BJ (cell line): ENCODE measurements at regions not wholly inside any gene's neighbourhood (a gene's known extent, or its start where the extent isn't known, plus 50 kb on each side); places are given as distances from the start of the nearest gene placed in this dataset.

Experiments used
- CTCF ChIA-PET: fragments of 350-600 bp; formaldehyde crosslinking; extraction: SDS; loops from one replicate; lab custom pipeline; 2021; ENCODE audit warnings: antibody characterized with exemption, inconsistent platforms; lab: Yijun Ruan, JAX
- POLR2A ChIA-PET: fragments of 300-600 bp; sonication (Branson Sonifier 250); formaldehyde crosslinking; extraction: SDS; loops from one replicate; lab custom pipeline; 2021; ENCODE audit warnings: antibody characterized with exemption; lab: Charles Lee
- DNase-seq: peaks from one replicate; pipeline ENCODE4 v3.0.0-alpha.2; 2011; ENCODE audit warnings: low read depth
- H3K27me3 ChIP-seq: 2 replicates; pipeline ENCODE4 v1.6.0; 2011; ENCODE audit warnings: low read length; ENCODE audit not compliant: control insufficient read depth, insufficient read depth
- H3K36me3 ChIP-seq: 2 replicates; pipeline ENCODE4 v1.5.1; 2011; ENCODE audit warnings: low read length; ENCODE audit not compliant: control insufficient read depth, insufficient read depth
- H3K4me3 ChIP-seq: 2 replicates; pipeline ENCODE4 v1.5.1; 2011; ENCODE audit warnings: low read depth, mild to moderate bottlenecking, control low read depth, low read length
- CTCF ChIP-seq: IDR thresholded peaks from 2 replicates; pipeline ENCODE4 v1.5.1; 2011; ENCODE audit warnings: low read depth, mild to moderate bottlenecking, control low read depth, inconsistent platforms, low read length, moderate library complexity; ENCODE audit not compliant: insufficient read depth

GRCh38 chr21:27173053-27173452 is 206.2 kb upstream of the ADAMTS5 start:
- no peak for DNase-seq
- ChIA-PET POLR2A (no interaction called here), CTCF (interaction anchor here (1.4 kb wide), 1 partner anchor 11 kb away, joined by 5 read pairs; no protein-coding TSS in a partner anchor)
- no peak for TF ChIP-seq CTCF
- Histone ChIP-seq H3K27me3 (no peaks in the 10 kb centered on the region), H3K4me3 (no peak overlapping the region), H3K36me3 (no peaks in the 10 kb centered on the region)

- Histone ChIP-seq H3K4me3 (no peak overlapping the region), H3K36me3 (no peaks in the 10 kb centered on the region), H3K27me3 (no peaks in the 10 kb centered on the region)
- no peak for TF ChIP-seq CTCF
- peak; percentile 55 for DNase-seq
- ChIA-PET CTCF (interaction anchor here (0.6 kb wide), 1 partner anchor 127 kb away, joined by 3 read pairs; no protein-coding TSS in a partner anchor), POLR2A (no interaction called here)
These were observed 204.8 kb upstream of the ADAMTS5 start for GRCh38 chr21:27171707-27172106.

GRCh38 chr21:27168084-27168483 is 201.2 kb upstream of the ADAMTS5 start:
- CTCF ChIA-PET, result no interaction called here

GRCh38 chr21:27164208-27165177 is 197.6 kb upstream of the ADAMTS5 start:
- H3K27me3 ChIP-seq, result no peaks in the 10 kb centered on the region
- H3K4me3 ChIP-seq, result no peak overlapping the region
- no peak for TF ChIP-seq CTCF
- no peak for DNase-seq
- H3K36me3 ChIP-seq, result no peaks in the 10 kb centered on the region
- POLR2A ChIA-PET, result no interaction called here
- CTCF ChIA-PET, result interaction anchor here (1.2 kb wide), 1 partner anchor 15 kb away, joined by 4 read pairs; no protein-coding TSS in a partner anchor

More at GRCh38 chr21:27168084-27168483, 201.2 kb upstream of the ADAMTS5 start:
- Histone ChIP-seq H3K36me3 (no peaks in the 10 kb centered on the region), H3K27me3 (no peaks in the 10 kb centered on the region), H3K4me3 (no peak overlapping the region)
- no peak for TF ChIP-seq CTCF
- POLR2A ChIA-PET, result no interaction called here
- DNase-seq, result no peak

GRCh38 chr21:27158967-27159366 is 192.1 kb upstream of the ADAMTS5 start:
- no peak for TF ChIP-seq CTCF
- ChIA-PET POLR2A (no interaction called here), CTCF (interaction anchor here (1.4 to 1.6 kb wide), 2 partner anchors 10 to 54 kb away, joined by 3 to 5 read pairs; no protein-coding TSS in a partner anchor)
- peaks cover 2% of the 10 kb centered on the region; the same call in 1 of the 2 replicates for H3K27me3 ChIP-seq
- no peak for DNase-seq
- no peak overlapping the region for H3K4me3 ChIP-seq
- H3K36me3 ChIP-seq, result no peaks in the 10 kb centered on the region
